Pancreas (tissue), 10 donors: ENCODE measurements at regions not wholly inside any gene's neighbourhood (a gene's known extent, or its start where the extent isn't known, plus 50 kb on each side); places are given as distances from the start of the nearest gene placed in this dataset.

Experiments
- ATAC-seq, 4 donors: fragments of 200-7000 bp; cut with Tn5 transposase; one replicate each; pipeline versions ENCODE4 v1.8.0 to v1.9.1; 2020; ENCODE audit warnings: mild to moderate bottlenecking in 4 of 4, moderate library complexity in 4 of 4
- DNase-seq, 6 donors: peaks; one replicate each; pipeline ENCODE4 v3.0.0-alpha.2; 2020
- FAIRE-seq: peaks from 2 replicates; lab custom pipeline; 2012; peaks lifted over from hg19 to GRCh38; lab: Jason Lieb, UNC
- H3K27ac ChIP-seq, 4 donors: fragments of 200-600 bp; sonication (generic); 1 replicate in 3 of 4; 2 replicates in 1 of 4; pipeline versions ENCODE4 v1.5.0 to v1.8.0; 2020
- H3K27me3 ChIP-seq, 4 donors: fragments of 200-600 bp; one replicate each; pipeline ENCODE4 v1.8.0; 2021
- H3K36me3 ChIP-seq, 3 donors: fragments of 200-600 bp; sonication (generic) in 1 of 3; one replicate each; pipeline versions ENCODE4 v1.5.0 to v1.8.0; 2020 to 2021
- H3K4me1 ChIP-seq, 3 donors: fragments of 200-600 bp; one replicate each; pipeline ENCODE4 v1.8.0; 2021
- H3K4me3 ChIP-seq, 4 donors: fragments of 200-600 bp; sonication (generic) in 2 of 4; one replicate each; pipeline versions ENCODE4 v1.5.0 to v1.8.0; 2020 to 2021
- H3K9me3 ChIP-seq, 4 donors: fragments of 200-600 bp; one replicate each; pipeline ENCODE4 v1.8.0; 2021
- WGBS, 2 donors: extraction: QIAGEN DNeasy Blood & Tissue Kit; methylation state at CpG; one replicate each; pipeline ENCODE4 v1.1.7; 2013; 5-methylcytosine and 5-hydroxymethylcytosine counted together
- intact Hi-C, 3 donors: fragments of 100-400 bp; cut with DNase I; formaldehyde crosslinking; loops; one replicate each; pipeline versions ENCODE4 v1.11.1 to v1.14.2; 2022
- TF ChIP-seq, protein P1 (sequence below), 4 donors: fragments of 200-600 bp; sonication (generic) in 3 of 4; IDR thresholded peaks; one replicate each; pipeline versions ENCODE4 v1.5.0 to v1.8.0; 2021; ENCODE audit warnings: antibody characterized with exemption in 4 of 4
- donor health status: healthy with polysubstance abuse.
- donor health status: DM: no; HTN: no; CAD: no; lungs with moderate emphysema.
- donor health status: DM: no; HTN: no; CAD: no.
- donor health status: control.
- donor health status: control.
- donor health status: Bipolar disorder and iron deficiency.
- donor health status: DM: yes; HTN: yes; CAD: no.
- donor health status: DM: no; HTN: no; CAD: no.
- donor health status: DM: no; HTN: no; CAD: no.
- donor health status: DM: yes; HTN: yes; CAD: no.

DNA sequence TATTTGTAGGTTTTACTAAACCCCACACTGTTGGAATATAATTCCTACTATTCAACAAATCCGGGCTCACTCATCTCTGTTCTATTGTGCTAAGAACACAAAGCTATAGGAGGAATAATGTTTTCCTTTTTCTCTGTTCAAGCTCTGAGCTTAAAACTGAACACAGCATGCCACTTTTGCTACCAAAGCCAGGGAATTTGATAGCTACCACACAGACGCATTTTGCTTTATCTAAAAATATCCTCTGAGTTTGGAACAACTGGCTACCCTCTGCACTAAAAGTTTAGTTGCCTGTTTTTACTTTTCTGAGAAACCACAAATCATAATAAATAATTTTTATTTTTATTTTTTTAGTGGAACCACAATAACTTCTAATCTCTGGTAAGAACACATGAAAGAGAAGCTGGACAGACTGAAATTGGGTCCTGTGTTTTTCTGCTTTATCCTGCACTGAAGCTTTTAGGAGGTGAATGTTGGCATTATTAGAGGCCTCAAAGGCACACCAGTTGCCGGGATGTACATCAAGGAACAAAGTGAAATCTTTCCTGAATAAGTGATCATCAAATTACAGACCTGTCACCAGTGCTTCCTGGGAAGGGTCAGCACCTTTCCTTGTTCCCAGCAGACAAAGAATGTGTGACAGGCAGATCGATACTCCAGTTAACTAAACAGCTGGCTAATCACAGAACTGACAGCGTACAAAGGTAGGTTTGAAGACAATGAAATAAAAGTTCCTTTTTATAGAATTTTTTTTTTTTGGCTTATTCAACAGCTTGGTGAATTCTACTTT lies 523.2 kb upstream of the TENM4 start:
- no peak overlapping the region for H3K27ac ChIP-seq
- ATAC-seq (no peak), DNase-seq (no peak), FAIRE-seq (no peak)
- no peaks in the 10 kb centered on the region for H3K9me3 ChIP-seq
- WGBS, 2 donors = 24 to 25% methylated on average over 5 of the region's 5 CpGs
- intact Hi-C loops = no loop called here
- no peak overlapping the region for H3K4me3 ChIP-seq
- H3K36me3 ChIP-seq = no peaks in the 10 kb centered on the region
- TF ChIP-seq, protein P1, sequence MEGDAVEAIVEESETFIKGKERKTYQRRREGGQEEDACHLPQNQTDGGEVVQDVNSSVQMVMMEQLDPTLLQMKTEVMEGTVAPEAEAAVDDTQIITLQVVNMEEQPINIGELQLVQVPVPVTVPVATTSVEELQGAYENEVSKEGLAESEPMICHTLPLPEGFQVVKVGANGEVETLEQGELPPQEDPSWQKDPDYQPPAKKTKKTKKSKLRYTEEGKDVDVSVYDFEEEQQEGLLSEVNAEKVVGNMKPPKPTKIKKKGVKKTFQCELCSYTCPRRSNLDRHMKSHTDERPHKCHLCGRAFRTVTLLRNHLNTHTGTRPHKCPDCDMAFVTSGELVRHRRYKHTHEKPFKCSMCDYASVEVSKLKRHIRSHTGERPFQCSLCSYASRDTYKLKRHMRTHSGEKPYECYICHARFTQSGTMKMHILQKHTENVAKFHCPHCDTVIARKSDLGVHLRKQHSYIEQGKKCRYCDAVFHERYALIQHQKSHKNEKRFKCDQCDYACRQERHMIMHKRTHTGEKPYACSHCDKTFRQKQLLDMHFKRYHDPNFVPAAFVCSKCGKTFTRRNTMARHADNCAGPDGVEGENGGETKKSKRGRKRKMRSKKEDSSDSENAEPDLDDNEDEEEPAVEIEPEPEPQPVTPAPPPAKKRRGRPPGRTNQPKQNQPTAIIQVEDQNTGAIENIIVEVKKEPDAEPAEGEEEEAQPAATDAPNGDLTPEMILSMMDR (IDR thresholded peaks at IDR 0.05) = no peak
- H3K27me3 ChIP-seq = no peaks in the 10 kb centered on the region
- H3K4me1 ChIP-seq = no peaks in the 10 kb centered on the region

DNA sequence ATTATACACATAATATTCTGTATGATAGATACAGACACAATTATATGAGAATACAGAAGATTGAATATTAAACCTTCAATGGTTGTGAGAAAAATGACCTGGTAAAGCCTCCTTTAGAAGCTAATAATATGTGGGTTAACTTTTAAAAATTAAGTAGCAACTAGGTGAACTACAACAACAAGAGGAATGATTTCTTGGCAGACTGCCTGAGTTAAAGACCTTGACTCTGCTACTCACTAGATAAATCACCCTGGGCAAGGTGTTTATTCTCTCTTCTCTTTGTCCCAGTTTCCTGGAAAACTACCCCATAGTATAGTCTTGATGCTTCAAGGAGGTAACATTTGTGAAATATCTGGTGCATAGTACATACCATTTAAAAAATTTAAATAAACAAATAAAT lies 519.6 kb upstream of the TENM4 start:
- DNase-seq (no peak), ATAC-seq (no peak), FAIRE-seq (no peak)
- TF ChIP-seq, protein P1 (IDR thresholded peaks at IDR 0.05) = no peak
- H3K36me3 ChIP-seq = no peaks in the 10 kb centered on the region
- H3K27ac ChIP-seq = no peak overlapping the region
- intact Hi-C loops = no loop called here
- no peaks in the 10 kb centered on the region for H3K27me3 ChIP-seq
- no peaks in the 10 kb centered on the region for H3K9me3 ChIP-seq
- H3K4me3 ChIP-seq = no peak overlapping the region
- no peaks in the 10 kb centered on the region for H3K4me1 ChIP-seq

GRCh38 chr11:79959318-79959717 lies 518.5 kb upstream of the TENM4 start:
- WGBS, 2 donors = 61 to 92% methylated on average over 2 of the region's 2 CpGs
- FAIRE-seq = no peak

GRCh38 chr11:79957702-79958101 lies 516.9 kb upstream of the TENM4 start:
- H3K27me3 ChIP-seq = no peaks in the 10 kb centered on the region
- no peak for ATAC-seq
- no peaks in the 10 kb centered on the region for H3K36me3 ChIP-seq
- no peak for FAIRE-seq
- H3K27ac ChIP-seq = no peak overlapping the region
- H3K4me1 ChIP-seq = no peaks in the 10 kb centered on the region
- no peak for DNase-seq
- TF ChIP-seq, protein P1 (IDR thresholded peaks at IDR 0.05) = no peak
- no peaks in the 10 kb centered on the region for H3K9me3 ChIP-seq
- intact Hi-C loops = no loop called here
- H3K4me3 ChIP-seq = no peak overlapping the region

More at GRCh38 chr11:79959318-79959717, 518.5 kb upstream of the TENM4 start:
- Histone ChIP-seq H3K4me3 (no peak overlapping the region), H3K4me1 (no peaks in the 10 kb centered on the region), H3K27me3 (no peaks in the 10 kb centered on the region), H3K27ac (no peak overlapping the region), H3K36me3 (no peaks in the 10 kb centered on the region), H3K9me3 (no peaks in the 10 kb centered on the region)
- TF ChIP-seq, protein P1 (IDR thresholded peaks at IDR 0.05) = no peak
- no peak for DNase-seq
- intact Hi-C loops = no loop called here
- no peak for ATAC-seq

- intact Hi-C loops = no loop called here
- Histone ChIP-seq H3K27me3 (no peaks in the 10 kb centered on the region), H3K9me3 (no peaks in the 10 kb centered on the region), H3K27ac (no peak overlapping the region), H3K36me3 (no peaks in the 10 kb centered on the region), H3K4me3 (no peak overlapping the region), H3K4me1 (no peaks in the 10 kb centered on the region)
- TF ChIP-seq, protein P1 (IDR thresholded peaks at IDR 0.05) = no peak
- no peak for FAIRE-seq
- DNase-seq = no peak
- 81 to 87% methylated on average over 4 of the region's 4 CpGs for WGBS, 2 donors
- no peak for ATAC-seq
Observed at GRCh38 chr11:79956061-79956460, 515.2 kb upstream of the TENM4 start.
